ENCODE measurements at regions not wholly inside any gene's neighbourhood (a gene's known extent, or its start where the extent isn't known, plus 50 kb on each side); places are given as distances from the start of the nearest gene placed in this dataset.

DNA sequence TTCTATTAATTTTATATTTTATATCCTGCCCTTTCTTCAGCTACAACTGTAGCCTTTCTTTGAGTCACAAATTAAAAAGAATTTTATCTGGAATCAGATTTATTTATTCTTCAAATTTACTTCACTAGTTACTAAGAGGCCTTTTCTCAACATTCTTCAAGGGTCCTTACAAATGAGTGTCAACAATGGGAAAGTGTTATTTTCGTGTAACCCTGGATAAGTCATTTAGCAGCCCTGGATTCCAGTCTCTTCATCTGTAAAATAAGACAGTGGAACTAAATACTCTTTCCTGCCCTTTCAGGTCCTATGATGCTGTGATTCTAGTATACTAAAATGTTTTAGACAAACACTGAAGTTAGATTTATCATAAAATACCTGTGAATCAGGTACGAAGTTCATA is 397.0 kb downstream of the KLF12 start:
- no peak for TF ChIP-seq CTCF (IDR thresholded peaks at IDR 0.05; ENCODE audit: unreplicated experiment in 3 of 3)
- Mint-ChIP-seq H3K4me1 (peaks cover 35% of the 10 kb centered on the region), H3K4me3 (no peak overlapping the region), H3K36me3 (ENCODE audit: low read depth) (peaks cover 4% of the 10 kb centered on the region), H3K27me3 (ENCODE audit: low read depth) (no peaks in the 10 kb centered on the region), H3K9me3 (no peaks in the 10 kb centered on the region), H3K27ac (no peak overlapping the region)

DNA sequence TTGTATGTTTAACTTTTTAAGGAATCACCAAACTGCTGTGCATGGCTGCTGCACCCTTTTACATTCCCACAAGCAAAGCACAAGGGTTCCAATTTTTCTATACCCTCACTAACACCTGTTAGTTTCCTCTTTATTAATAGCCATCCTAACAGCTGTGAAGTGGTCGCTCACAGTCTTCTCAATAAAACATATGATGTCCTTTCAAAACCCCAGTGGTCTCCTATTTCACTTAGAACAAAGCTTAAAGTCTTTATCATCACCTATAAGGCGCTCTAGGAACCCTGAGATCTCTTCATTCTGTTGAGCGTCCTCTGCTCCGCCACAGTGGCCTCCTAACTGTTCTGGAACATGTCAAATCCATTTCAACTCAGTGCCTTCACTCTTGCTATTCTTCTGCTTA is 400.5 kb downstream of the KLF12 start:
- Mint-ChIP-seq H3K4me1 (peaks cover 38% of the 10 kb centered on the region), H3K36me3 (ENCODE audit: low read depth) (peaks cover 12% of the 10 kb centered on the region), H3K9me3 (no peaks in the 10 kb centered on the region), H3K27ac (peak overlapping the region; percentile 29 to 71 (median 32)), H3K4me3 (no peak overlapping the region), H3K27me3 (ENCODE audit: low read depth) (no peaks in the 10 kb centered on the region)
- no peak for TF ChIP-seq CTCF (IDR thresholded peaks at IDR 0.05; ENCODE audit: unreplicated experiment in 3 of 3)

- H3K4me3 Mint-ChIP-seq: no peak overlapping the region
- H3K4me1 Mint-ChIP-seq: peaks cover 38% of the 10 kb centered on the region
- H3K9me3 Mint-ChIP-seq: no peaks in the 10 kb centered on the region
- H3K36me3 Mint-ChIP-seq (ENCODE audit: low read depth): peaks cover 17% of the 10 kb centered on the region
- no peaks in the 10 kb centered on the region for H3K27me3 Mint-ChIP-seq (ENCODE audit: low read depth)
- peak overlapping the region in 1 of 3 experiments; percentile 32 for H3K27ac Mint-ChIP-seq
- no peak for TF ChIP-seq CTCF (IDR thresholded peaks at IDR 0.05; ENCODE audit: unreplicated experiment in 3 of 3)
These were observed 401.9 kb downstream of the KLF12 start for GRCh38 chr13:73732350-73732749.

- Mint-ChIP-seq H3K27me3 (ENCODE audit: low read depth) (no peaks in the 10 kb centered on the region), H3K4me3 (no peak overlapping the region), H3K36me3 (ENCODE audit: low read depth) (peaks cover 20% of the 10 kb centered on the region), H3K9me3 (no peaks in the 10 kb centered on the region), H3K4me1 (peaks cover 38% of the 10 kb centered on the region), H3K27ac (no peak overlapping the region)
- TF ChIP-seq CTCF (IDR thresholded peaks at IDR 0.05; ENCODE audit: unreplicated experiment in 3 of 3): no peak
These were observed 402.6 kb downstream of the KLF12 start for GRCh38 chr13:73731564-73731963.

DNA sequence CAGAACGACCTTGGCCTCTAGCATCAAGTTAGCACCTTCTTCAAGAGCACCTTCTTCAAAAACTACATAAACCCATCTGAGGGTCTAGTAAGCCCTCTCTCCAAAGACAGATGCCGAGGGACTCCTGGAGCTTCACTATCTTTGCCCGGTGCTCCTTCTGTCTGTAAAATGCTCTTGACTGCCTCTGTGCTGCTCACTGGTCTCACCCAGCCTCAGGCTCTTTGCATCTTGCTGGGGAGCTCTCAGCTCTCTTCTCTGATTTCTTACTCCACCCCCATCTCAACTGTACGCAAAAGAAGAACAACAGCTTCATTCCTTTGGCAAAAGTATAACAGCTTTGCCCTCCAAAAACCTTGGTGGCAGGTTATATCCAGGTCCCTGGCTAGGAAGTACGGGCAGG is 404.2 kb downstream of the KLF12 start:
- H3K27ac Mint-ChIP-seq: no peak overlapping the region
- peaks cover 20% of the 10 kb centered on the region for H3K36me3 Mint-ChIP-seq (ENCODE audit: low read depth)
- H3K4me3 Mint-ChIP-seq: no peak overlapping the region
- H3K4me1 Mint-ChIP-seq: peaks cover 38% of the 10 kb centered on the region
- no peak for TF ChIP-seq CTCF (IDR thresholded peaks at IDR 0.05; ENCODE audit: unreplicated experiment in 3 of 3)
- H3K9me3 Mint-ChIP-seq: no peaks in the 10 kb centered on the region
- H3K27me3 Mint-ChIP-seq (ENCODE audit: low read depth): no peaks in the 10 kb centered on the region

GRCh38 chr13:73729046-73729445 is 405.2 kb downstream of the KLF12 start:
- Mint-ChIP-seq H3K27ac (no peak overlapping the region), H3K36me3 (ENCODE audit: low read depth) (peaks cover 20% of the 10 kb centered on the region), H3K27me3 (ENCODE audit: low read depth) (no peaks in the 10 kb centered on the region), H3K4me3 (no peak overlapping the region), H3K4me1 (peaks cover 36% of the 10 kb centered on the region), H3K9me3 (no peaks in the 10 kb centered on the region)
- no peak for TF ChIP-seq CTCF (IDR thresholded peaks at IDR 0.05; ENCODE audit: unreplicated experiment in 3 of 3)

All from nephron (organoid).